Keratinocyte (primary cell): ENCODE measurements at regions not wholly inside any gene's neighbourhood (a gene's known extent, or its start where the extent isn't known, plus 50 kb on each side); places are given as distances from the start of the nearest gene placed in this dataset.

Experiments used
- DNase-seq: peaks from one replicate; pipeline ENCODE4 v3.0.0-alpha.2; 2011; ENCODE audit warnings: low read depth, missing footprints, low spot score
- FAIRE-seq: peaks from 2 replicates; lab custom pipeline; 2011; peaks lifted over from hg19 to GRCh38; lab: Jason Lieb, UNC
- H2AFZ ChIP-seq: 2 replicates; pipeline ENCODE4 v1.6.0; 2012; ENCODE audit warnings: low read length, control low read depth, inconsistent platforms; ENCODE audit not compliant: control insufficient read depth
- H3K27ac ChIP-seq: 2 replicates; pipeline ENCODE4 v1.5.1; 2011; ENCODE audit warnings: low read length; ENCODE audit not compliant: control insufficient read depth, insufficient read depth
- H3K27me3 ChIP-seq: 3 replicates; pipeline ENCODE4 v1.6.0; 2011; ENCODE audit warnings: low read length; ENCODE audit not compliant: control insufficient read depth, insufficient read depth; ENCODE audit errors: extremely low read depth
- H3K36me3 ChIP-seq, 2 experiments: 2 replicates in 1 of 2; 3 replicates in 1 of 2; pipeline ENCODE4 v1.5.1; 2011; ENCODE audit warnings: low read length in 2 of 2, mild to moderate bottlenecking in 1 of 2; ENCODE audit not compliant: control insufficient read depth in 2 of 2, insufficient read depth in 2 of 2; ENCODE audit errors: extremely low read depth in 1 of 2
- H3K4me1 ChIP-seq: 3 replicates; pipeline ENCODE4 v1.5.1; 2011; ENCODE audit warnings: low read length; ENCODE audit not compliant: control insufficient read depth, insufficient read depth; ENCODE audit errors: extremely low read depth
- H3K4me2 ChIP-seq: 3 replicates; pipeline ENCODE4 v1.6.0; 2011; ENCODE audit warnings: low read depth, low read length; ENCODE audit not compliant: control insufficient read depth, insufficient read depth; ENCODE audit errors: extremely low read depth
- H3K4me3 ChIP-seq, 3 experiments: fragments of 200-600 bp in 1 of 3; sonication (generic) in 1 of 3; 2 replicates in 2 of 3; 3 replicates in 1 of 3; pipeline ENCODE4 v1.5.1; 2011 to 2016; ENCODE audit warnings: low read length in 3 of 3, mild to moderate bottlenecking in 3 of 3, control low read depth in 2 of 3, inconsistent platforms in 1 of 3, low read depth in 1 of 3, mixed read lengths in 1 of 3, mixed run types in 1 of 3, moderate library complexity in 1 of 3; ENCODE audit not compliant: control insufficient read depth in 2 of 3, insufficient read depth in 2 of 3; ENCODE audit errors: extremely low read depth in 1 of 3
- H3K79me2 ChIP-seq: 2 replicates; pipeline ENCODE4 v1.6.0; 2012; ENCODE audit warnings: low read length; ENCODE audit not compliant: control insufficient read depth, insufficient read depth
- H3K9ac ChIP-seq: 3 replicates; pipeline ENCODE4 v1.6.0; 2011; ENCODE audit warnings: low read length; ENCODE audit not compliant: control insufficient read depth, insufficient read depth; ENCODE audit errors: extremely low read depth
- H3K9me1 ChIP-seq: 3 replicates; pipeline ENCODE4 v1.6.0; 2011; ENCODE audit warnings: low read length; ENCODE audit not compliant: control insufficient read depth, insufficient read depth; ENCODE audit errors: extremely low read depth
- H3K9me3 ChIP-seq: 2 replicates; pipeline ENCODE4 v1.5.1; 2012; ENCODE audit warnings: low read depth, low read length; ENCODE audit not compliant: control insufficient read depth
- H4K20me1 ChIP-seq: 3 replicates; pipeline ENCODE4 v1.6.0; 2011; ENCODE audit warnings: low read length; ENCODE audit not compliant: control insufficient read depth, insufficient read depth; ENCODE audit errors: extremely low read depth
- EZH2 ChIP-seq: IDR thresholded peaks from one replicate; pipeline ENCODE4 v1.6.1; 2012; ENCODE audit warnings: inconsistent platforms, mild to moderate bottlenecking, low read length, moderate library complexity
- dilution Hi-C: fragments of 300-500 bp; cut with MboI; formaldehyde crosslinking; loops from one replicate; pipeline ENCODE4 v1.7.0; 2020; ENCODE audit warnings: low sequenced_read_pairs; ENCODE audit not compliant: extremely low pct_ligation_motif_present
- TF ChIP-seq, protein P1 (sequence below), 3 experiments: IDR thresholded peaks in 1 of 3; conservative IDR thresholded peaks in 1 of 3; optimal IDR thresholded peaks in 1 of 3; 2 replicates in 2 of 3; 3 replicates in 1 of 3; pipeline versions ENCODE3 to v1.5.1; 2011; ENCODE audit warnings: low read length in 3 of 3, mild to moderate bottlenecking in 3 of 3, moderate library complexity in 2 of 3, control low read depth in 1 of 3, inconsistent platforms in 1 of 3; ENCODE audit not compliant: insufficient read depth in 2 of 3; ENCODE audit errors: extremely low read depth in 1 of 3

DNA sequence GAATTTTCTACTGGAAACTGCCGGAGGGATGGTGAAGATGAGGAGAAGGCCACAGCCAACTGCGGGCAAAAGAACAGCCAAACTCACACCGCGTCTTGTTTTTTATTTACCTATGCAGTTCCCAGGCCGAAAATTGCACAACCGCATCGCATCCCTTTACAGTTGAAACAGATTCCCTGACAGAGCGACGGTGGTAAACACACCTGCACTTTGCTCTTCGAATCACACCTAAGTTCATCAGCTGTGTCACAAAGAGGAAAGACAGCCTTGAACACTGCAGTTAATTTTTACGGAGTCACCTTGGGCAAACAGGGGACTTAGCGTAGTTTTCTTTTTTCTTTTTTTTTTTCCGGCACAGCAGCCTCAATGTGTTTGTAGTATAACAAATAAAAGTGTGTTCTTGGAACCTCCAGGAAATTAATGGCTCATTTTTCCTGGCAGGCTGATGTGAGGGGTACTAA is 272.0 kb upstream of the DIO3 start:
- Histone ChIP-seq H3K27ac (no peak overlapping the region), H3K4me2 (no peak overlapping the region), H3K9me1 (no peaks in the 10 kb centered on the region), H3K9ac (no peak overlapping the region), H3K4me1 (no peaks in the 10 kb centered on the region), H3K36me3 (no peaks in the 10 kb centered on the region), H3K27me3 (no peaks in the 10 kb centered on the region), H3K9me3 (peaks cover 12% of the 10 kb centered on the region), H2AFZ (no peak overlapping the region), H3K4me3 (no peak overlapping the region), H4K20me1 (no peaks in the 10 kb centered on the region), H3K79me2 (no peaks in the 10 kb centered on the region)
- TF ChIP-seq, protein P1, sequence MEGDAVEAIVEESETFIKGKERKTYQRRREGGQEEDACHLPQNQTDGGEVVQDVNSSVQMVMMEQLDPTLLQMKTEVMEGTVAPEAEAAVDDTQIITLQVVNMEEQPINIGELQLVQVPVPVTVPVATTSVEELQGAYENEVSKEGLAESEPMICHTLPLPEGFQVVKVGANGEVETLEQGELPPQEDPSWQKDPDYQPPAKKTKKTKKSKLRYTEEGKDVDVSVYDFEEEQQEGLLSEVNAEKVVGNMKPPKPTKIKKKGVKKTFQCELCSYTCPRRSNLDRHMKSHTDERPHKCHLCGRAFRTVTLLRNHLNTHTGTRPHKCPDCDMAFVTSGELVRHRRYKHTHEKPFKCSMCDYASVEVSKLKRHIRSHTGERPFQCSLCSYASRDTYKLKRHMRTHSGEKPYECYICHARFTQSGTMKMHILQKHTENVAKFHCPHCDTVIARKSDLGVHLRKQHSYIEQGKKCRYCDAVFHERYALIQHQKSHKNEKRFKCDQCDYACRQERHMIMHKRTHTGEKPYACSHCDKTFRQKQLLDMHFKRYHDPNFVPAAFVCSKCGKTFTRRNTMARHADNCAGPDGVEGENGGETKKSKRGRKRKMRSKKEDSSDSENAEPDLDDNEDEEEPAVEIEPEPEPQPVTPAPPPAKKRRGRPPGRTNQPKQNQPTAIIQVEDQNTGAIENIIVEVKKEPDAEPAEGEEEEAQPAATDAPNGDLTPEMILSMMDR (optimal IDR thresholded peaks at IDR 0.05 in 1 of 3, IDR thresholded peaks at IDR 0.05 in 1 of 3, conservative IDR thresholded peaks at IDR 0.05 in 1 of 3; ENCODE audit: extremely low read depth in 1 of 3, insufficient read depth in 2 of 3, low read length in 3 of 3) = no peak
- TF ChIP-seq EZH2 = no peak
- dilution Hi-C loops = no loop called here
- FAIRE-seq = no peak
- no peak for DNase-seq

DNA sequence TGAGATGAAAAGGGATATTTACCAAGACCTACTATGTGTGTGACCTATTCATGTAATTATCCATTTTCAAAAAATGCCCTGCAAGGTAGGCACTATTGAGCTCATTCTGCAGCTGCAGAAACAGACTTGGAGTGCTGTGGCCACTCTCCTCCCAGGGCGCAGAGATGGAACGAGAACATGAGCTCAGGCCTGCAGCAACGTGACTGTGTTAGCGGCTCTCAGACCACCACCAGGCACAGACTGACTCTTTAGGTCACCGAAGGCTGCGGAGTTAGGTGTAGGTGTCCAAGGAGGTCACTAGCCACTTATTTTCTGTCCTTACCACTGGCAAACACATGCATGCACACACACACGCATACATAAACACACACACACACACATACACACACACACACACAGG is 271.4 kb upstream of the DIO3 start:
- H3K4me2 ChIP-seq = no peak overlapping the region
- H3K27me3 ChIP-seq = no peaks in the 10 kb centered on the region
- dilution Hi-C loops = no loop called here
- no peak overlapping the region for H3K4me3 ChIP-seq
- H3K9ac ChIP-seq = no peak overlapping the region
- FAIRE-seq = no peak
- no peaks in the 10 kb centered on the region for H3K9me1 ChIP-seq
- no peaks in the 10 kb centered on the region for H3K4me1 ChIP-seq
- H3K36me3 ChIP-seq = no peaks in the 10 kb centered on the region
- no peaks in the 10 kb centered on the region for H3K79me2 ChIP-seq
- H3K27ac ChIP-seq = no peak overlapping the region
- H3K9me3 ChIP-seq = peaks cover 12% of the 10 kb centered on the region
- no peak overlapping the region for H2AFZ ChIP-seq
- no peaks in the 10 kb centered on the region for H4K20me1 ChIP-seq
- no peak for TF ChIP-seq EZH2
- TF ChIP-seq, protein P1 (optimal IDR thresholded peaks at IDR 0.05 in 1 of 3, IDR thresholded peaks at IDR 0.05 in 1 of 3, conservative IDR thresholded peaks at IDR 0.05 in 1 of 3; ENCODE audit: extremely low read depth in 1 of 3, insufficient read depth in 2 of 3, low read length in 3 of 3) = no peak
- DNase-seq = no peak
